C4-2B (cell line): ENCODE measurements at regions not wholly inside any gene's neighbourhood (a gene's known extent, or its start where the extent isn't known, plus 50 kb on each side); places are given as distances from the start of the nearest gene placed in this dataset.

Experiments used
- H3K27ac ChIP-seq: fragments of 450-650 bp; 2 replicates; pipeline ENCODE4 v1.5.1; 2017
- ZFX ChIP-seq: fragments of 450-650 bp; IDR thresholded peaks from 2 replicates; pipeline ENCODE4 v1.6.1; 2017
- TF ChIP-seq, protein P1 (sequence below): fragments of 450-650 bp; conservative IDR thresholded peaks from 2 replicates; pipeline ENCODE4 v1.5.1; 2017; ENCODE audit warnings: mild to moderate bottlenecking

DNA sequence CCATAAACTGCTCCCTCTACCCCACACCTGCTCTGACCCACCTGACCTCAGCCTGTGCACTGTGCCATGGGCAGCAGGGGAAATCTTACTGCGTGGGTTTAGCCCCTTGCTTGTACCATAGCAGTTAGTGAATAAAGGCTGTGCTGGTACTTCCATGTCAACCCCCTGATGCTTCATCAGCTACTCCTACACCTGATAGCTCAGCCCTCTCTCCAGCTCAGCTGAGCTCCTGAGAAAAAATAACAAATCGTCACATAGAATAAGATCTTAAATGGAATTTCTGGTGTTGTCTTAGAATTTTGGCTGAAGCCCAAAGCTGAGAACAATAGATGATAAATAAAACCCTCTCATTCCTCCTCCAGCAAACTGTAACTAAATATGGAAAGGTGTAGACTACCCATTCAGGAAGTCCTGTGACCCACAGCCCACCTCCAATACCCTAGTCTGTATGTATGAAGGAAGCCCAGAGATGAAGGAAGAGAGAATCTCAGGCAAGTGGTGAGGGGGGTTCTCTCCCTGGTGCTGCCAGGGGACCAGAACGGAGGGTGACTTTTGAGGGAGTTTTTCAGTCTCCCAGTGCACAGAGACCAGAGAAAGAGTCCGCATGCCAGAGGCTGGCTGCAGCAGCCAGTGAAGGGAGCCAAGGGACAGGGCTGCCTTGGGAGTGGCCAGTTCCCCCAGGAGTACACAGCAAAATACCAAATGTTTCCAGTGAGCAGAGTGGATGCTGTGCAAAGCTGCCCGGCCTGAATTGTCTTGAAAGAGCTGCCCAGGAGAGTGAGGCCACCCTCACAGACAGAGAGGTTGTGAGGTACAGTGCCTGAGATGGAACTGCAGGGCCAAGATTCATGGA lies 227.3 kb downstream of the QDPR start:
- TF ChIP-seq, protein P1, sequence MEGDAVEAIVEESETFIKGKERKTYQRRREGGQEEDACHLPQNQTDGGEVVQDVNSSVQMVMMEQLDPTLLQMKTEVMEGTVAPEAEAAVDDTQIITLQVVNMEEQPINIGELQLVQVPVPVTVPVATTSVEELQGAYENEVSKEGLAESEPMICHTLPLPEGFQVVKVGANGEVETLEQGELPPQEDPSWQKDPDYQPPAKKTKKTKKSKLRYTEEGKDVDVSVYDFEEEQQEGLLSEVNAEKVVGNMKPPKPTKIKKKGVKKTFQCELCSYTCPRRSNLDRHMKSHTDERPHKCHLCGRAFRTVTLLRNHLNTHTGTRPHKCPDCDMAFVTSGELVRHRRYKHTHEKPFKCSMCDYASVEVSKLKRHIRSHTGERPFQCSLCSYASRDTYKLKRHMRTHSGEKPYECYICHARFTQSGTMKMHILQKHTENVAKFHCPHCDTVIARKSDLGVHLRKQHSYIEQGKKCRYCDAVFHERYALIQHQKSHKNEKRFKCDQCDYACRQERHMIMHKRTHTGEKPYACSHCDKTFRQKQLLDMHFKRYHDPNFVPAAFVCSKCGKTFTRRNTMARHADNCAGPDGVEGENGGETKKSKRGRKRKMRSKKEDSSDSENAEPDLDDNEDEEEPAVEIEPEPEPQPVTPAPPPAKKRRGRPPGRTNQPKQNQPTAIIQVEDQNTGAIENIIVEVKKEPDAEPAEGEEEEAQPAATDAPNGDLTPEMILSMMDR: no peak
- no peak for TF ChIP-seq ZFX
- no peak overlapping the region for H3K27ac ChIP-seq

DNA sequence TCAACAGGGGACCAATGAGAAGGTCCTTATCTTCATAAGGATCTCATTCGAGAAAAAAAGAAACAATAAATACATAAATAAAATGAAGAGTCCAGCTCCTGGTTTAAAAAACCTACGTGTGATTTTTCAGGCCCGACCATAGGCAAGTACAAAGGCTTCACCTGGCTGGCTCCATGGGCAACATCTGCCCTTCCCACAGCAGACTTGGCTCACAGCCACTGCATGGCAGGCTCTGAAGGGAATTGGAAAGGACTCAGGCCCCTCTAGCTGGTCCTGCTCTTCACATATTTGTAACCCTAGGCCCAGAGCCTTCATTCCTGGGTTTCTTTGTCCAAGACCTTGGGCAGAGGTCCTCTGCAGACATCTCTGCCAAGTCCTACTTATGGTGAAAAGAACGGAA lies 228.1 kb downstream of the QDPR start:
- no peak for TF ChIP-seq ZFX
- TF ChIP-seq, protein P1: no peak
- no peak overlapping the region for H3K27ac ChIP-seq

DNA sequence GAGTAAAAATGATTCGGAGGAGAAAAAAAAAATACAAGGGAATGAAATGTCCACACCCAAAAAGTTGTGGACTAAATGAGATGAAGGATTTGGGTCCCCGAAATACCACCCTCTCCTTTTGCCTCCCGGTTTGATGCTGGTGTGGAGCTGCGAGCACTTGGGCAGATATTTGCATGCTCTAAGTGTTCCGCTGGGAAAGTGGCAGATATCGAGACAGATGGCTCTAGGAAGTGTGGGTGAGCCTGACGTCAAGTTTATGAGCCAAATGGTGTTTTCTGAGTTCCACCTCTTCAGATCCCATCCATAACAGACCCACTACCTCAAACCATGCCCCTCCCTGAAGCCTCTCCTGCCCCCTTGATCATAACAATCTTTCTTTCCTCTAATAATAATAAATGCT lies 228.6 kb downstream of the QDPR start:
- no peak overlapping the region for H3K27ac ChIP-seq
- TF ChIP-seq, protein P1: no peak
- no peak for TF ChIP-seq ZFX

DNA sequence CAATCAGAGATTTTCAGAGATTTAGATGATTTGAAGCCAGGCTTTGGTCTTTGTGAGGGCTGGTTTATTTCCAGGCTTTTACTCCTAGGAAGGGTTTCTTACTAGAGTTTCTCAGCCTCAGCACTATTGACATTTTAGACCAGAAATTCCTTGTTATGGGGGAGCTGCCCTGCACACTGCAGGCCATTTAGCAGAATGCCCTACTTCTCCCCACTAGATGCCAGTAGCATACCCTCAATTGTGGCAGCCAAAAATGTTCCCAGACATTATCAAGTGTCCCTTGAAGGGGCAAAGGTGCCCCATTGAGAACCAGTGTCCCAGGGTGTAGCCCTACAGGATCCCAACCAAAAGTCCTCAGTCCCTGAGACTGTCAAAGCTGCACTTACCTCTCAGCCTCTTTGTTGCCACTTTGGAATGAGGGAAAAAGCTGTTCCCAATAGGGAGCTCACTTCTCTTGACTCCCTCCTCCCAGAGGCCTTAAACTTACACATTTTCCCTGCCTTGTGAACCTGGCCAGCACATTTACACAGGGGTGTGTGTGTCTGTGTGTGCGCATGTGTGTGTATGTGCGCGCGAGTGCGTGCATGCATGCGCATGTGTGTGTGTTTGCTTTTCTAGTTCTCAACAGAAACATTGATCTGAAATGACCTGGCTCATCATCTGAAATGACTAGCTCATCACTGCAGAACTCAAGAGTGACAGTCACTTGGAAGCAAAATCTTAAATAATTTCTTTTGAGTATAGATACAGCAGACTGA lies 231.4 kb downstream of the QDPR start:
- H3K27ac ChIP-seq: no peak overlapping the region
- TF ChIP-seq, protein P1: no peak
- no peak for TF ChIP-seq ZFX

DNA sequence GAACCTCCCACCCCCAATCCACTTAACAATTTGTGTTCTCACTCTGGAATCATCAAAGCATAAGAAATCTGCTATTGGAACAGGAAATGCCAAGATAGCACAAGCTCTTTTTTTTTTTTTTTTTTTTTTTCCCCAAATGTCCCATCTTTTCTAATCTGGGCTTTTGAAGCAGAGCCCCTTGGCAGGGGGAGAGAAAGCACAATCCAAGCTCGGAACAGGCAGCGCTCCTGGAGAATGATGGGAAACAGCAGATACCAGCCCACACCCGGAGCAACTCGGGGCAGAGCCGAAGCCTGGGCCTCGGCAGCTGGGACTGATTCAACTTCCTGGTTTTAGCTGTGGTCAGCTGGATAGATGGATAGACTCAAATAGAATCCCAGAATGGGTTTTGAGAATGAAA lies 235.1 kb downstream of the QDPR start:
- no peak overlapping the region for H3K27ac ChIP-seq
- TF ChIP-seq ZFX: no peak
- TF ChIP-seq, protein P1: no peak

DNA sequence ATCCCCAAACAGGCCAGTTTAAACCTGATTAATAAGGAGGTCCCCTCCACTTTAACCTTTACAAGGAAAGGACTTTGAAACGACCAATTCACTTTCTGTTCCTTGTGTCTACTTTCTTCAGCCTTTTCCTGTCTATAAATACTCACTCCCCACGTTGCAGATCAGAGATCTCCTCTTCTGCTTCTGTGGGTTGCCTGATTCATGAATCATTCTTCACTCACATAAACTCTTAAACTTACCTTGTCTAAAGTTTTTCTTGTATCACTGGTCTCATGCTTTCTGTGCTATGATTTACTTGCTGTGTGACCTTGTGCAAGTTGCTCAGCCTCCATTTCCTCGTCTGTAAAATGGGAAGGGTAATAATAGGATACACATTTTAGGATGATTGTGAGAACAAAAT lies 236.1 kb downstream of the QDPR start:
- TF ChIP-seq ZFX: no peak
- TF ChIP-seq, protein P1: no peak
- H3K27ac ChIP-seq: no peak overlapping the region

DNA sequence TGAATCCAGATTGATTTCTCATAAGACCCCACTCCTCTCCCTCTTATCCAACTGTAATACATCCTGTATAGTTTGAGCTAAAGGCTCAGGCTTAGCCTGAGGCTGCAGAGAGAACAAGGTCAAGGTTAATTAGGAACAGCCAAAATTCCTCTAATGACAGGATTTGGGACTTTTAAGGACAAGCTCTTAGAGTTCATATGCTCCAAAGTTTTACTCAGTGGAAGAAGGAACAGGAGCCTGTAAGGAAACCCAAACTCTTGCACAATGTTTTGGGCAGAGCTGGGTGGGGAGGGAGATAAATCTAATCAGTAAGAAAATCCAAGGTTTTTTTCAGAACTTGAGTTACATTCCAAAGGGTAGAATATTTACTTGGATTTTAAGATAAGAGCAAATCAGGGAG lies 238.8 kb downstream of the QDPR start:
- H3K27ac ChIP-seq: no peak overlapping the region

More for the DNA sequence above, 238.8 kb downstream of the QDPR start:
- TF ChIP-seq ZFX: no peak
- TF ChIP-seq, protein P1: no peak
